Left lung (tissue), 4 donors: ENCODE measurements at regions not wholly inside any gene's neighbourhood (a gene's known extent, or its start where the extent isn't known, plus 50 kb on each side); places are given as distances from the start of the nearest gene placed in this dataset.
A peak's percentile ranks its signal among the peaks of the same experiment; 100 is the strongest.

ENCODE experiments used
- ATAC-seq: fragments of 200-7000 bp; cut with Tn5 transposase; one replicate; pipeline ENCODE4 v1.9.1; 2020; ENCODE audit warnings: moderate library complexity
- DNase-seq, 4 donors: peaks; one replicate each; pipeline ENCODE4 v3.0.0-alpha.2; 2013 to 2020
- H3K27ac ChIP-seq, 2 donors: fragments of 200-600 bp; sonication (generic) in 1 of 2; one replicate each; pipeline versions ENCODE4 v1.5.0 to v1.8.0; 2020 to 2021
- H3K27me3 ChIP-seq, 2 donors: fragments of 200-600 bp; sonication (generic) in 1 of 2; one replicate each; pipeline versions ENCODE4 v1.5.0 to v1.8.0; 2020 to 2021
- H3K36me3 ChIP-seq, 2 donors: fragments of 200-600 bp; sonication (generic) in 1 of 2; one replicate each; pipeline versions ENCODE4 v1.5.0 to v1.8.0; 2020 to 2021
- H3K4me1 ChIP-seq, 2 donors: fragments of 200-600 bp; one replicate each; pipeline ENCODE4 v1.8.0; 2021
- H3K4me3 ChIP-seq, 2 donors: fragments of 200-600 bp; sonication (generic) in 1 of 2; one replicate each; pipeline versions ENCODE4 v1.5.0 to v1.8.0; 2020 to 2021; ENCODE audit warnings: mild to moderate bottlenecking in 1 of 2
- H3K9me3 ChIP-seq, 2 donors: fragments of 200-600 bp; sonication (generic) in 1 of 2; one replicate each; pipeline versions ENCODE4 v1.5.0 to v1.8.0; 2020 to 2021
- intact Hi-C, 2 donors: fragments of 100-400 bp; cut with DNase I; formaldehyde crosslinking; loops; one replicate each; pipeline versions ENCODE4 v1.11.2 to v1.14.2; 2022
- TF ChIP-seq, protein P1 (sequence below), 2 donors: fragments of 200-600 bp; sonication (generic) in 1 of 2; IDR thresholded peaks; one replicate each; pipeline versions ENCODE4 v1.5.0 to v1.8.0; 2021; ENCODE audit warnings: antibody characterized with exemption in 2 of 2
- donor health status: DM: no; HTN: yes; CAD: no.
- donor health status: DM: no; HTN: no; CAD: no.

DNA sequence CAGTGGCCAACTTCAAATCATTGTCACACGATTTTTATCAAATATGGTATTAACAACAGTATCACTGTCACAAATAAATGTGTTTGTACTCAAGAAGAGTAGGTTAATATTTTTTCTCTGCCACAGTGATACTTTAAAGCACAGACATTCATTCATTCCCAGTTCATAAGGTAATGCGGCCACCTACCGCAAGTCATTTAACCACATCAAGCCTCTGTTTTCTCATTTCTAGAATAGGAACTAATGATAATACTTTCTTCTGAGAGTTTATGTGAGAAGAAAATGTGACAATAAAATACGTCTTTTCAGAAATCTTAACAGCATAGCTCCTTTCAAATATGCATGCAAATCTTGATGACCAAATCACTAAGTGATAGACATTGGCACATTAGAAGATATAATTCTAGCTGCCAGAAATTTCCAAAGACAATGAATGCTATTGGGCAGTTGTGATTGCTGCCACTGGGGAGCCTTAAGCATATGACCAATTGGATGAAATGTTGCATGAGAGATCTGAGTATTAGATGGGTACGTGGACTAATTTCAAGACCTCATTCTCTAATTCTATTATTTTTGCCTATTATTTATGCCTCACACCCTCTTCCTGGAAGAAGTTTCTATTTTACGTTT lies 430.9 kb downstream of the PID1 start:
- intact Hi-C loops: no loop called here
- H3K4me3 ChIP-seq: no peak overlapping the region
- H3K9me3 ChIP-seq: no peaks in the 10 kb centered on the region
- H3K27me3 ChIP-seq: no peaks in the 10 kb centered on the region
- H3K4me1 ChIP-seq: no peaks in the 10 kb centered on the region
- TF ChIP-seq, protein P1, sequence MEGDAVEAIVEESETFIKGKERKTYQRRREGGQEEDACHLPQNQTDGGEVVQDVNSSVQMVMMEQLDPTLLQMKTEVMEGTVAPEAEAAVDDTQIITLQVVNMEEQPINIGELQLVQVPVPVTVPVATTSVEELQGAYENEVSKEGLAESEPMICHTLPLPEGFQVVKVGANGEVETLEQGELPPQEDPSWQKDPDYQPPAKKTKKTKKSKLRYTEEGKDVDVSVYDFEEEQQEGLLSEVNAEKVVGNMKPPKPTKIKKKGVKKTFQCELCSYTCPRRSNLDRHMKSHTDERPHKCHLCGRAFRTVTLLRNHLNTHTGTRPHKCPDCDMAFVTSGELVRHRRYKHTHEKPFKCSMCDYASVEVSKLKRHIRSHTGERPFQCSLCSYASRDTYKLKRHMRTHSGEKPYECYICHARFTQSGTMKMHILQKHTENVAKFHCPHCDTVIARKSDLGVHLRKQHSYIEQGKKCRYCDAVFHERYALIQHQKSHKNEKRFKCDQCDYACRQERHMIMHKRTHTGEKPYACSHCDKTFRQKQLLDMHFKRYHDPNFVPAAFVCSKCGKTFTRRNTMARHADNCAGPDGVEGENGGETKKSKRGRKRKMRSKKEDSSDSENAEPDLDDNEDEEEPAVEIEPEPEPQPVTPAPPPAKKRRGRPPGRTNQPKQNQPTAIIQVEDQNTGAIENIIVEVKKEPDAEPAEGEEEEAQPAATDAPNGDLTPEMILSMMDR (IDR thresholded peaks at IDR 0.05): no peak
- H3K36me3 ChIP-seq: no peaks in the 10 kb centered on the region
- no peak overlapping the region for H3K27ac ChIP-seq
- no peak for ATAC-seq
- no peak for DNase-seq

DNA sequence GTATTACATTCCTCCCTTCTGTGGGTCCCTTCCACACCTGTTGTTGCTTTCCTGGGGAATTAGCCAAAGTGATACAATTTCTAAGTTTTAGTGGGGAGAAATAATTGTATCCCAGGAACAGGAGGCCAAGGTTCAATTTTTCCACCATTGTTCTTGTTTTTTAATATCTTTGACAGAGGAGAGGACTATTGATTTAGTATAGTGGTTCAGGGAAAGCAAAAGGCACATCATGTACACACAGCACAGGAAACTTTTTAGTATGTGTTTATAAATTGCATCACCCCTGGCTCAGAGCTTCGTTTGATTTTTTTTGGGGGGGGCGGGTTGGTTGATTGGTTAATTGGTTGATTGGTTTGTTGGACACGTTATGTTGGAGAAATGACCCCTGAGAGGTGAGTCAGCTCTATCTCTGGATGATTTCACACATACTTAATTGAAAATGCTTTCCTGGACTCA lies 431.6 kb downstream of the PID1 start:
- H3K27me3 ChIP-seq: no peaks in the 10 kb centered on the region
- intact Hi-C loops: no loop called here
- H3K9me3 ChIP-seq: no peaks in the 10 kb centered on the region
- TF ChIP-seq, protein P1 (IDR thresholded peaks at IDR 0.05): no peak
- no peaks in the 10 kb centered on the region for H3K4me1 ChIP-seq
- ATAC-seq (no peak), DNase-seq (no peak)
- H3K36me3 ChIP-seq: no peaks in the 10 kb centered on the region
- H3K27ac ChIP-seq: no peak overlapping the region
- H3K4me3 ChIP-seq: no peak overlapping the region

DNA sequence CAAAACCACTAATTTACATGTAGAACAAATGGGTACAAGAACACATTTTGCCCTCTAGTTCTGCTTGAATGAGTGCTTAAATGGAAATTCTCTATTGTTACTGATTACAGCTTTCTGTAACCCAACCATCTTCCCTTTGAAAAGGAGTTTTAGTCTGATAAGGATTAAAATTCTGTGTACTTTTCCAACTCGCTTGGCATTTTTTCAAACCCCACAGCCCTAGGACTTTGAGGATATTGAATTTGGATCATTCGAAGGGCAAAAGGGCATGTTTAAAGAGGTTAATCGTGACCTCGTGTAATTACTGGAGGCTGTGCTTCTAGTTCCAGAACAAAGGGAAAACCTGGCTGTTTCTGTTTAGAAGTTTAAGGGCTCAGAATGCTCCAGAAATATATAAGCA lies 432.3 kb downstream of the PID1 start:
- no peak overlapping the region for H3K4me3 ChIP-seq
- no peak overlapping the region for H3K27ac ChIP-seq
- intact Hi-C loops: no loop called here
- no peaks in the 10 kb centered on the region for H3K9me3 ChIP-seq
- no peaks in the 10 kb centered on the region for H3K27me3 ChIP-seq
- no peak for ATAC-seq
- H3K4me1 ChIP-seq: no peaks in the 10 kb centered on the region
- DNase-seq: no peak
- TF ChIP-seq, protein P1 (IDR thresholded peaks at IDR 0.05): no peak
- H3K36me3 ChIP-seq: no peaks in the 10 kb centered on the region

DNA sequence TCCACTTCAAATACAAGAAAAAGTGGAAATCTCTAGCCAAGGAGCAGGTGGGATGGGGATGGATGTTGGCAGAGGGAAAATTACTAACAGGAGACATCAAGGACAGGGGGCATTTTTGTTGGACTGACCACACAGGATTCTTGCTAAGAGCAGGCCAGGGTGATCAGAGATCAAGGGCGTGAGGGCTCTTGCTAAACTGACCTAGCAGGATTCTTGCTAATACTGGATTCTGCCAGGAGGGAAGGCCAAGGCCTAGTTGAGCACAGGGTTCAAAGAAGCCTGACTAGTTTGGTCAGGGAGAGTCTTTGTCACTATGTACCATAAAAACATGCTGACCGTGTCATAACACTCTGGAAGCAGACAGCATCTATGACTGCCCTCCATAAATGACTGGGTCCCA lies 442.7 kb downstream of the PID1 start:
- H3K4me3 ChIP-seq: no peak overlapping the region
- no peaks in the 10 kb centered on the region for H3K36me3 ChIP-seq
- no peaks in the 10 kb centered on the region for H3K27me3 ChIP-seq
- TF ChIP-seq, protein P1 (IDR thresholded peaks at IDR 0.05): no peak
- H3K27ac ChIP-seq: no peak overlapping the region
- H3K4me1 ChIP-seq: no peaks in the 10 kb centered on the region
- DNase-seq (no peak), ATAC-seq (no peak)
- peaks cover 0 to 6% of the 10 kb centered on the region in 2 donors for H3K9me3 ChIP-seq
- intact Hi-C loops: no loop called here

DNA sequence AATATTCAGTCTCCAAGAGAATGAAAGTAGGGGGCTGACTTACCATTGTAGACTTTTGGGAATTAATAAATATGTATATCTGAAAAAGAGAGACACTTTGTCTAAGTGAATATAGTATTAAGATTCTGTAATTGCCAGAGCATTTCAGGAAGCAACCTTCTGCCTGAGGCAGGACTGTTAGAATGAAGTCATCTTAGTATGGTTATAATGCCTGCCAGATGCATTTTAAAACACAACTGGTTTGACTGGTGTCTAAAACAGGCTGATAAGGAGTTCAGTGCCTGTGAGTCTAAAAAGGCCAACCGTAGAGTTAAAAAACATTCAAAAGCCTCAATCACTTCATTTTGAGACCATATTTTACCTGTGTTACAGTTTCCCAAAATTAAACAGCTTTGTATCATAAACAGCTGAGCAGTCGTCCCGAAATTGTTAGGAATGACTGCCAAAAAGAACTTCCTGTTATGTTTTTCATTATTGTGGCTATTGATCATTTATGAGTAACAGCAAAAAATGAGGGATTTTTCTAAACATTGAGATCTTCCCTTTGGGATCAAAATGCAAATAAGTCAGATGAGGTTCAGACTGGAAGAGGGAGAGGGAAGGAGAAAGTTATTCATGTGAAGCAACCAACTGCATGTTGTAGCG lies 443.9 kb downstream of the PID1 start:
- TF ChIP-seq, protein P1 (IDR thresholded peaks at IDR 0.05): no peak
- intact Hi-C loops: no loop called here
- H3K27ac ChIP-seq: no peak overlapping the region
- H3K4me1 ChIP-seq: no peaks in the 10 kb centered on the region
- no peak overlapping the region for H3K4me3 ChIP-seq
- H3K36me3 ChIP-seq: no peaks in the 10 kb centered on the region
- peak; percentile 36 for ATAC-seq
- DNase-seq: no peak
- H3K9me3 ChIP-seq: peaks cover 0 to 6% of the 10 kb centered on the region in 2 donors
- H3K27me3 ChIP-seq: no peaks in the 10 kb centered on the region
